ENCODE measurements at regions not wholly inside any gene's neighbourhood (a gene's known extent, or its start where the extent isn't known, plus 50 kb on each side); places are given as distances from the start of the nearest gene placed in this dataset.

DNA sequence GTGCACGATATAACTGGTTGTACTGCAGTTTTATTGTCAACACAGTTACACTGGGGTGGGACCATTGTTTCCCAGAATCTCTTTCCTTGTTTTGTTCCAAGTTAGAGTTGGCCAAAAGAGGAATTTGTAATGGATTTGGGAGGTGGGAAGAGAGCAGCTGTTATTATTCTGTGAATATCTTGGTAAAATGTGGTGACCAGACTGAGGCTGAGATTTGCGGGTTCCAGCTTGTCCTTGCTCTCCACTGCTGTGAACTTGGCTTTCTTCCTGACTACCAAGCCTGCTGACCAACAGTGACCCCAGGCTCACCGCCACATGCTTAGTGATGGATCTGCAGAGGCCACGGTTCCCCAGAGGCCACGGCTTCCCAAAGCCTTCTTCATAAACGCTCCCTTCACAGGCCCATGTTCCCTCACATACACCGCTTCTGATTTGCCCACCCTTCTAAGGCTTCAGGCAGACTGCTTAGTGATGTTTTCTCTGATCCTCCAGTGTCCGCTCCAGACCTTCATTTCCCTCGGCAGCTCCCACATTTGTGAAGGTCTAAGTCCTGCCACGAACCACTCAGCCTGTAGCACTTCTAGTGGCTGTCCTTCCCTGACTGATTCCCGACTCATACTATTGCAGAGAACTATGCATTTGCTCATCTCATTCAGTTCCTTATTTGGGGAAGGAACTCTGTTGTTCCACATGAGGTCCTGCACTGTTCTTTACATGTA, 525.5 kb upstream of the RGMA start:
- no peak for DNase-seq

DNA sequence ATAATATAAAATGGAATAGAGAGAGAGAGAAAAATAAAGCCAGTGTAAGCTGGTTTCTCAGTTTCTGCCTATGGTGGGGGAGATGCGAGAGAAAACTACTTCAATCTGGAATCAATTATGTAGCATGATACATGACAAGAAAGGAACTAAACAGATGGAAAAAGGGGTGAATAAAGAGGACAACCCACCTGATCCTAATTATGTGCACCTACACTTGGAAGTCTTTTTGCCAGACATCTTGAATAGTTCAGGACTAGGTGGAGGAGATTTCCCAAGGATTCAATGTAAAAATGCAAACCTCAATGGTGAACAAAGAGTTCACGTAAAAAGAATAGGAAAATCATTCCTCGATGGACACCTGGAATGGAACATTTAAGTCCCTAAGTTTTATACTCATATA, 524.4 kb upstream of the RGMA start:
- no peak for DNase-seq

DNA sequence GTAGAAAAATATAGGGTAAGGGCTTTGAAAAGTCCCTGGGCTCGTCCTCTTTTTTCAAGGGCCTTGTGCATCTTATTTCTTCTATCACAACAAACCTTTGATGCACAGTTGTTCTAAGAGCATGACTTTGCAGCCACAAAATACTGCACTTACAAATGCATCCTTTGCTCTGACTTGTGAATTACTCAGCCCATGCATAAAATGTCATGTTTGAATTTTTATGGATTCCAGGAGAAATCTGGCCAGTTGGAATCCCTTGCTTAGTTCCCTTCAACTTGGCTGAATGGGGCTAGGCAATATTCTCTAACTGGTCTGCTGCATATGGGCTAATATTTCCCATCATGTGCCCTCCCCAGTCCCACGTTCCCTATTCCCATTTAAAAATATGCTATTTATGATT, 523.9 kb upstream of the RGMA start:
- no peak for DNase-seq

DNA sequence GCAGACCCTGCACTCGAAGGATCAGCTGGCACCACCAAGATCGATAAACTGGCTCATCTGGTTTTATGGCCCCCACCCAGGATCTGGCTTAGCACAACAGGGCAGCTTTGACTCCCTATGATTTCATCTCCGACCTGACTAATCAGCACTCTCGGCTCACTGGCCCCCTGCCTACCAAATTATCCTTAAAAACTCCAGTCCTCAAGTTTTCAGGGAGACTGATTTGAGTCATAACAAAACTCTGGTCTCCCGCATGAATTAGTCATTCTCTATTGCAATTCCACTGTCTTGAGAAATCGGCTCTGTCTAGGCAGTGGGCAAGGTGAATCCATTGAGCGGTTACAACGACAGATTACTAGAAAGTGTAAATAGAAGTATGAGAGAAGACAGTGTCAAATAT, 521.9 kb upstream of the RGMA start:
- DNase-seq, result no peak

DNA sequence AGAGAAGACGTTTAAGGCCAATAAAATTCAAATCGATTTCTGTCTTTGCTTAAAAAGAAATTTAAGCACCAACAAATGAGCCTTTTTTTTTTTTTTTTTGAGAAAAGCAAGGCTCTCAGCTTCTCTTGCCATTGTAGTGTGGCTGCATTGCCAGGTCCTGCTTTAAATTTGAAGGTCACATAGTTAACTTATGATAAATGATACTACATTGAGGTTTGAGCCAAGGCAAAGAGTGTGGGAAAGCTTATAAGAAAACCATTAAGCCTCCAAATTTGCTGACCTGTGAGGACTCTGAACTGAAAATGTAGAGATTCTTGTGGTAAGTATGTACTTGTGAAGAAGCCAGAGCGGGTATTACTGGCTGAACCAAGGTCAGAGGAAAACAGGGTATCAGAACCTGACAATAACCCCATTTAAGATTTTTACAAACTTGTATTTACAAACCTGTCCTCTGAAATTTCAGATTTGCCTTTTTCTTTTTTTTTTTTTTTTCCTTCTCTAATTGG, 519.7 kb upstream of the RGMA start:
- no peak for DNase-seq

DNA sequence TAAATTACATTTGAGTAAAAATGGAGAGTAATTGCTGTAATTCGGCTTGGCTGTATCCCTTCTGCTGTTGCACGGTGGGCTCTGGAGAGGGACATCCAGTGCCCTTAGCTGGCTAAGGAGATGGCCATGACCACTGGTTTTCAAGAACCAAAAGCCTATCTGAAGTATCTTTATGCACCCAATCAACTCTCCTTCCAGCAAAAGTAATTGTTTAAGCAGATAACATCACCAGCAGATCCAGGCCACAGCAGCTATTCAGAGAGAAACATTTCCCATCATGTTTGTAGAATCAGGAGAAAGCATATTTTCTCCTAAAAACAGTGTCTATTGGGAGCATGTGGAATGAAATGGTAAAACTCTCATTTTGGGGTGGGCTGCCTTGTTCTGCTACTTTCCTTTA, 514.5 kb upstream of the RGMA start:
- no peak for DNase-seq

DNA sequence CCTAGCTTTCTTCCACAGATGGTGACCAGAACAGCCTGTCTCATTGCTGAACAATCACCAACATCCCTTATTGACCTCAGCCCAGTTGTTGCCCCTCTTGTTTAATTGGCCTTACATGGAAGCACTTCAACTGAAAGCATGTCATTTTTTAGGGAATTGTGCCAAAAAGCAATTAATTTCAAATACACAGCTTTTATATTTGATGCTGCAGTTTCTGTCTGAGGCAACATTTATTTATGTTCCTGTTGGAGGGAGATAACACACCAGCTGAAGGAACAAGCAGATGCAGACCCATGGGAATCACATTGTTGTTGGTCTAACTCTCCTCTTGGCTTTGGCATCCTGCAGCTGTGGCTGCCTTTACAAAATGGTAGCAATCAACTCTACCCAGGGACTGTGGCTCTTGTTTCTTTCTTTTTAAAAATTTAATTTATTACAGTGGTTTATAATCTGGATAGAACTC, 498.1 kb upstream of the RGMA start:
- no peak for DNase-seq

DNA sequence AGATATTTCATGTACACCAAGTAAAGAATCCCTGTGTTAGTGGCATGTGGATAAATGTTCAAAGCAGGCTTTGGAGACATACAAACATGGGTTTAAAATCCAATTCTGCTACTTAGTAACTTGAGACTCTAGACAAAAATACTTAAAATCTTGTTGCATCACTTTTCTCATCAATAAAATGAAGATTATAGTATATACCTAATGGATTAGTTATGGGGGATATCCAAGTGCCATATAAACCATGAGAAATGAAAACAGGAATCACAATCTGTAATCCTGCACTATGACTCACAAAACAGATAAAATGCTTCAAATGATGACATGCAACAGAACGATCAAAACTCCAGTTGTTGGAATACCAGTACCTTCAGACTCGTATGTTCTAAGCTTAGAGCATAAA, 496.0 kb upstream of the RGMA start:
- no peak for DNase-seq

DNA sequence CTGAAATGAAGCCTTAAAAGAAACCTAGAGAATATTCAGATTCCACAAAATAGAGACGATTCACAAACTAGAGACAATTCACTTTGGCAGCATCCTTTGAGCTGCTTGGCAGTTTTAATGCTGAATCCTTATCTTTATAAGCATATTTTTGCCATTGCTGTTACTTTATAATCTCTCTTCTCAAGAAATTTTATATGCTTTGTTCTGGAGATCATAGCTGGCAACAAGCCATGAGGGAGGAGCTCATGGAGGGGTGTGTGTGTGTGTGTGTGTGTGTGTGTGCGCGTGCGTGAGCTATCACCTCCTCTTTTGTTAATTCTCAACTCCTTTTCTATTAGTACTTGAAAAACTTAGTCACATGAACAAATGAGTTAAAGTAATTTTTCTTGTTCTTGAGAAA, 495.0 kb upstream of the RGMA start:
- DNase-seq, result no peak

DNA sequence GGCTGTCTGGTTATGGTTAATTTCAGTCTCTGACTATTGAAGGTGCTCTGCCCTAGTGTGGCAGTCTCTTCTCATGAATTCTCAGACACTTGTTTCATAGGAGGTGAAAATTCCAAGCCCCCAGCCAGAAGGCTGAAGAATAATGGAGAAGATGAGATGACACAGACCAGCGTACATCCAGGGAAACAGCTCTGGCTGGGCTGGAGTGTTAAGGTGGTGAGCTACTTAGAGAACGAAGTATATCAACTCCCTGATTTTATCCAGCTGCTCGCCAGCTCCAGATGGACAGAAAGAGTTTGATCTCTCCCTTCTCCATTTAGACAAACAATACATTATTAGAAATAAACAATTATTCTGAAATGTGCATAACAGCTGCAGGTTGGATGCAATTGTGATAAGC, 494.5 kb upstream of the RGMA start:
- DNase-seq, result no peak

DNA sequence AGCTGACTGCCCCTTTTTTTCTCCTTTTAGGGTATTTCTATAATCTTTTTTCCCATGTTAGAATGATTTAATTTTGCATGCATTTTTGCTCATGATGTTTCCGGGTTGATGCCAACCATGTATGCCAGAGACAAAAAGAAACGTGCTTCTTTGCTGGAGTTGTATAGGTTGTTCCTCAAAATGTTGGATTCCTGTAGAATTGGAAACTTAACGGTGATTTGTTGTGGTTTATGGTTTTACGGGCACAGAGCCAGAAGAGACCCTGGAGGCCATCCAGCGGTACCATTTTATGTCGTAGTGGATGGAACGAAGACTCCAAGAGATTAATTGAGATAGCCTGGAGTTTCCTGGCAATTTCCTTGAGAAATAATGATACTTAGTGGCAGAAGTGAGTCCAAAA, 481.5 kb upstream of the RGMA start:
- DNase-seq, result no peak

DNA sequence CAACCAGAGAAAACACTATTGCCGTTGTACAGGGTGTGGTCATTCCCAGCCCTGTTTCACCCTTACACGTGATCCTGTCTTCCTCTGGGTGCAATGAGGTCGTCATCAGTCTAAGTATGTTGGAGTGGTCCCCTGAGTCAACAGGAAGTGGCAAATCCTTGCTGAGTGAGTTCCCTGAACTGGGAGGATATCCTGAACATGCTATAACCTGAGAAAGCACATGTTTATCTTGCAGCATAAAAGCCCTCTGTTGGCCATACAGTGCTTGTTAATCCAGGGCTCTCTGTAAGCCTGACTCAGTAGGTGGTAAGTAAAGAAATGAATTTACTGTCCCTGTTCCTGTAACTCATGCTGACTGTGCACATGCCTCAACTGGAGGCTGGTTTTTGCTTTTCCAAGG, 477.8 kb upstream of the RGMA start:
- no peak for DNase-seq

DNA sequence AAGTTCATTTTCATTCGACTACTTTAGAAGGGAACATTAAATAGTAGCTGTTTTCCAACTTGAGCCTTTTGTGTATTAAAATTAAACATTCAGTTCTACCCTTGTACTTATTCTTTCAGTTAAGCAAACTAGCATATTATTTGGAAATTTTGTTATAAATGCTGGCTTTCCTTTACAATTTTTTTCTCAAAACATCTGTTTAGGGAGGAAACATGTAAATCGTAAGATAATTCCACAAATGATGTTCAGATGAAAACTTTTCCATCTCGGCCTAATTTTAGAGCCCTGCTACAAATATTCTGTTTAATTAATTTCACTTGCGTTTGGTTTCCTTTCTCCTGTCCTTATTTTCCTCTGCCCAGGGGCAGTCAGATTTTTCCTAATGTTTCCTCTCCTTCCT, 476.2 kb upstream of the RGMA start:
- no peak for DNase-seq

DNA sequence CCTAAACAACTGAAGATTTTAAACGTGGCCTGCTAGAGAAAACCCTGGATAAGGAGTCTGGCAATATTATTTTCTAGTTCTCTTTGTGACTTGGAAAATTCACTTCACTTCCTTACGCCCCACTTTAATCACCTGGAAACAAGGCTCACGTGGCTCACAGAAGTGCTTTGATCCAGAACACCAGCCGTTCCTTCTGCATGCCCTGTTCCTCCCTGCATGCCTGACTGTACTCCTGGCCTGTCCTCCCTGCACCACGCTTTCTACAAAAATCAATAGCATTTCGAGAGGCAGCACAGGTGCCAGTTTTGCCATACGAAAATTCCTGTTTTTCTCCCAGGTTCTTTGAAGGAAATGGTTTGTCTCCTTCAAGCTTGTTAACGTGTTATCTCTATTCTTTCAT, 474.2 kb upstream of the RGMA start:
- DNase-seq, result no peak

DNA sequence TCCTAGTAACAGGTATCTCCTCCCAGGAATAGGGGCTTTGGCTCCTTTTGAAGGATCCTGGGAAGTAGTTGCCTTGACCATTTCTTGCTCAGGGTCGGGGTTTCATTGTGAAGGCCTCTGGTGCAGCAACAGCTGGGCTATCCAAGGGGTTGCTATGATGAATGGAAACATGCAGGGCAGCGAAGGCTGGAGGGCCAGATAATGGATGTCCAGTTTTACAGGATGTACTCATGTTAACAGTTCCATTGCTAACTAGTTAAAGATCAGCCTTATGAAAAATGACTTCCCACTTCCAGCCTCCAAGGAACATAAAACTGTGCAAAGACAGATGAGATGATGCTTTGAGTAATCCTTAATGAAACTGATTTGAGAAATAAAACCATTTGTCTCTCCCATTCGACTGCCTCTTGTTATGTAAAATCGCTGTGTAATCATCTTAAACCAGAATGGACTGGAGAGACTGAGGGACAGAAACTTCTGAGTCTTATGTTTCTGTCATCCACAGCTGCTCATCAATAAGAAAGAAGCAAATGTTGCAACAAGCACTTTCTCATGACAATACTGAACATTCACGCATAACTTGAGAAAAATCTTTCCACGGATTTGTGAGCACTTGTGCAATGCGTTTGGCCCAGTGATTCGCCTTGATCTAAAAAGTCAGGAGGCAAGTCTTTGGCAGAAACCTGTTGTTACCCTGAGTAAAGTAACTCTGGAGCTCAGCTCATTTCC, 473.5 kb upstream of the RGMA start:
- no peak for DNase-seq

DNA sequence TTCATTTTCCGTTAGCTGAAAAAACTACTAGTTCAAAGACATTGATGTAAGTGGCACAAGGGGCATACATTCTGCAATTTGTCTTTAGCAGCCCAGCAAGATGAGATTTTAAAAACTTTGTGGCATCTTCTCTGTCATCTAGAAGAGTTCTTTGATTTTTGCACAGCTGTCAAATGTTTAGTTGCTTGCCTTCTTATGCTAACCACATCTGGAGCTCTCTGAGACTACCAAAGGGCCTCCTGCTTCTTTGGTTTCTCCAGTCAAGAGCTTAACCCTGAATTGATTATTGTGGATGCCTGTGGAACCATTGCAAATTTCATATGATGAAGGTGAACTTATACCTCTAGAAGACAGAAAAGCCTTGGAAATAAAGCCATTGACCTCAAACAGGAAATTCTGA, 468.7 kb upstream of the RGMA start:
- DNase-seq, result no peak

DNA sequence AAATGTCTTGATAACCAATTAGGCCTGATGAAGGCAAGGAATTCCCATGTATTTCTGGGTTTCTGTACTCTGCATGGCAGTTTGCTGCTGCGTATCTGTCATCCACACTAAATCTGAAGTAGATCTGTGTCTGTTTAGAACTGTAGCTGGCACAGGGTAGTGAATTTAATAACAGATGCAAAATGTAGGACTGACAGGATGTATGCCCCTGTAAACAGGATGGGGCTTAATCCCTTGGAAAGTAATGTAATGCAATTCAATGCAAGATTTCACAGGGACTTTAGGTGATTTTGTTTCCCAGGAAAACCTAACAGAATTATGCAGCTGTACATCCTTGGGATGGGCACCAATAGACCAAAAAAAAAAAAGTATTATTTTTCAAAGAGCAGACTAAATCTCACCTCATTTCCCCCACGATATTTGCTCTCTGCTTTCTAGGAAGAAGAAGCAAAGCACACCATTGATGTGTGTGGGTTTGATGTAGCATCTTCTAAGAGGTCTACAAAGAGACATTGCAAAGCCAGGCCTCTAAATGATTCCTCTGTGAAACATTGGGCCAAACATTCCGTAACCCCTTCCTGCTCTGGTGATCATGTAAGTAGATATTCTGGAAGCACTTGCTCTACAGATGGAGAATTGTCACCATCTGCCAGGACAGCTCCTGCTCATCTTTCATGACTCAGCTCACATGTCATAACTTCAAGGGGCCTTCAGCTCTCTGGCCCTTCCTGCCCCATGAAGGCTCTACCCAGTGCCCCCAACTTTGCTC, 464.3 kb upstream of the RGMA start:
- no peak for DNase-seq

DNA sequence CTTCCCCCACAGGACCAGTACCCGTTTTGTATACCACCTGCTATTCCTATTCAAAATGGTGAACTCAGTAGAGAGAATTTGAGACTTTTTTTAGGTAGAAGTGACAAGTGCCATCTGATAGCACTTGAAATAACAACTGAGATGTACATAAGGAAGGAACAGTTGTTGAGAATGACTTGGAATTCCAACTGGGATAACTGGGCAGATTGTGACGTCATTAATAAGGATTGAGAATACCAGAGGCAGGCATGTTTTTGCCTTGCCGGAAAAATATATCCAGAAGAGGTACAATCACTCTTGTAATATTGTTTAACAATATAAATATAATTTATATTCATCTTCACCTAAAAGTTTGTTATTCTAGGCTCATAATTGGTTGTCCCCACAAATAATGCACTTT, 454.1 kb upstream of the RGMA start:
- DNase-seq, result no peak

DNA sequence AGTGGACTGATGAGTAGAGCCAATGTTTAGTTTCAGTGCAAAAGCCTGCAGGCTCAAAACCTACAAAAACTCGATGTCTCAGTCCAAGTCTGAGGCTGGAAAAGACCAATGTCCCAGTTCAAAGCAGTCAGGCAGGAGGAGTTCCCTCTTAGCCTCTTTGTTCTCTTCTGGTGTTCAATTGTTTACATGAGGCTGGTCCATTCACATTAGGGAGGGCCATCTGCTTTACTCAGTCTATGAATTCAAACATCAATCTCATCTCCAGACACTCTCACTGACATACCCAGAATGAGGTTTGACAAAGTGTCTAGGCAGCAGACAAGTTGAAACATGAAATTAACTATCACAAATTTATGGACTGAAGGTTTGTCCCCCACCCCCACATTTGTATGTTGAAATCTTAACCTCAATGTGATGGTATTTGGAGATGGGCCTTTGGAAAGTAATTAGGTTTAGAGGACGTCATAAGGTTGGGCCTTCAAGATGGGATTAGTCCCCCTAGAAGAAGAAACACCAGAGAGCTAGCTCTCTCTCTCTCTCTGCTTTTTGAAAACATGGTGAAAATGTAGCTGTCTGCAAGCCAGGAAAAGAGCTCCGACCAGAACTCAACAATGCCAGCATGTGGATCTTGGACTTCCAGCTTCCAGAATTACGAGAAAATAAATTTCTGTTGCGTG, 438.5 kb upstream of the RGMA start:
- DNase-seq, result no peak

DNA sequence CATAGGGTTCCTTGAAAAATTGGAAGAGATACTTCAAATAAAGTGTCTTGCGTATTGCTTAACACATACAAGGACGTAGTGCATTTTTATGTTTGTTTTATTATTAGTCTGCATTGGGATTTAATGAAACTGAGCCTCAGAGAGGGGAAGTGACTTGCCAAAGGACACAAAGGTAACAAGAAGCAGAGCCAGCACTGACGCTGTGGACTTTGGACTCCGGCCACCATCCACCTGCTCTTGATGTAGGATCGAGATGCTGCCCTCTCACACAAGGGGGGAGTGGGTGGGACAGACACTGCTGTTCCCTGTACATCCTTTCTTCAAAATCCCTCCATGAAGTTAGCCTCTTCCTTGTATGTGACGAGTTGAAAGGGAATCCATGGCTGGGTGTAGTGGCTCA, 435.4 kb upstream of the RGMA start:
- DNase-seq, result no peak

DNA sequence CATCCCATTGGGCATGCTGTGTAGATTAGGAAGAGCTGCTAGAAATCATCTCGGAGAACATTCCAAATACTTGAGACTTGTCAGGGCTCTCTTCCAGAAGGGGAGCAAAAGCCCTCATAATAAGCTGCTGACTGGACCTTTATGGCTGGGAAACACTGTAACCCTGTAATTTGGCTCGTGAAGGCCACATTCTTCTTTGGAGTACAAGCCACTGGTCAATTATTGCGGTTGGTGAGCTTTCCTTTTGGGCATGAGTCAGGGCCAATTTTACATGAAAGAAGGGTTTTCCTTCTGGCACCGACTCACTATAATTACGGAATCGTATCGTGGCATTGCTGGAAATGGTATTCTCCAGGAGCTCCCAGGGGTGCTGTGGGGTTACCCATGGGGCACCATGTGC, 434.5 kb upstream of the RGMA start:
- no peak for DNase-seq

DNA sequence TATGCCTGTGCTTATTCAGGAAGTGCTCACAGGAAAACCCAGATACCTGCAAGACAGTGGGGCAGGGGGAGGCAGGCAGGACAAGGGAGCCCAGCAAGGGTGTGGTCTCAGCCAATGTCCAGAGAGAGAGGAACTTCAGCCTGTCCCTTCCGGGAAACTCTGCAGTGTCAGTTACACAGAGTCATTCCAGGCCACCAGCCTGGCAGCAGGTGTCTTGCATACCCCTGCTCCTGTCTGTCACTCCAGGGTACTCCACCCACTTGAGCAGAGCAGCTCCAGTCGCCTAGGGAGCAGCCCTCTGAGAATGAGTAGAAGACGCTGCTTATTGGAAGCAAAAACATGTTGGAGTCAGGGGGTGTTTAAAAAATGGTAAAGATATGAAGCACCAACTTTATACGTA, 431.2 kb upstream of the RGMA start:
- no peak for DNase-seq

DNA sequence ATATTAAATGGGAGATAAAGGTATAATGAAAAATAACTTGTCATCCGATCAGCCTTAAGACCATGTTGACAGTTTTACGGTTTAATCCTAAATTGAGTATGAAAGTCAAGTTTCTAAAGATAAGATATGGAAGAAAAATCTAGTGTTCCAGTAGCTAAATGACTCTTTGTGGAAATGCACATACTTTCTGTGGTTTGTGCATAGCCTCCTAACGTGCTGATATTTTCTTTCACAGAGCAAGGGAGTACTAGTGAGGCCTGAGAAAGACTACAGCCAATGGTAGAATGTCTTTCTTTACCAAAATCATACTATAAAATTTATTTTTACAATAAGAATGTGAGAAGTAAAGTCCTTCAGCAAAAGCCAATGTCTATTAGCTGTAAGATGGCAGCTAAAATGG, 430.6 kb upstream of the RGMA start:
- no peak for DNase-seq

Measured in CD4-positive, alpha-beta T cell treated with Interleukin-6 for 4 hours (primary cell).